Neural progenitor cell (in vitro differentiated cells): ENCODE measurements at regions not wholly inside any gene's neighbourhood (a gene's known extent, or its start where the extent isn't known, plus 50 kb on each side); places are given as distances from the start of the nearest gene placed in this dataset.

ENCODE experiments used
- CTCF ChIP-seq: fragments of 200-600 bp; sonication (generic); IDR thresholded peaks from 2 replicates; pipeline ENCODE4 v1.5.1; 2017; ENCODE audit warnings: antibody characterized with exemption, mild to moderate bottlenecking
- EZH2 ChIP-seq: fragments of 200-600 bp; sonication (generic); IDR thresholded peaks from 2 replicates; pipeline ENCODE4 v1.6.1; 2017; ENCODE audit warnings: antibody characterized with exemption, mild to moderate bottlenecking, moderate library complexity

GRCh38 chr7:25420771-25421170 is 192.5 kb upstream of the NPVF start:
- no peak for TF ChIP-seq CTCF
- no peak for TF ChIP-seq EZH2
